ENCODE measurements at regions not wholly inside any gene's neighbourhood (a gene's known extent, or its start where the extent isn't known, plus 50 kb on each side); places are given as distances from the start of the nearest gene placed in this dataset.

DNA sequence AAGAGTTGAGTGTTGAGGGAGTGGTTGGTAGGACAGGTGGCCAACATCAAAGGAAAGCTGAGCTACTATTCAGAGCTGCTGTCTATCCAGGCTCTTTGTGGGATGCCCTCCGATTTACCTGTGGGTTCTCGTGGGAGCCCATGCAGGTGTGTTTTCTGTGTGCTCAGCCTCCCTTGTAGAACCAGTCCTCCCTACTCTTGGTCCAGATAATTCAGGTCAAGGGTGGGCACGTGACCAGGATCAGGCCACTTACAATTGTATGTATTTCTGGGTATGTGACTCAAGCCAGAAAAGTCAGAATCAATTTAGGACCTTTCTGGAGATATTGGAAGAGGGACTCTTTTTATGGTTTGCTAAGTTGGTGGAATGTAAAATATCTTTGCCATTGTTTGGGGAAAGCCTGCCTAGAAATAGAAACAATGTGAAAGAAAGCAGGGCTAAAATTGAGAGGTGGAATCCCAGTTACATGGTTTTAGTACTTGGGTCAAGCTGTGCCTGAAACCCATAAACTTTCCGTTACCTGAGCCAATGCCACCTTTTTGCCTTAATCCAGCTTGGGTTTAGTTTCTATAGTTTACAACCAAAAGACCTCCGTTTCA lies 93.2 kb downstream of the PDCL3 start:
- no peaks in the 10 kb centered on the region for H3K4me1 Mint-ChIP-seq
- H3F3A ChIP-seq (ENCODE audit: low read depth) = no peaks in the 10 kb centered on the region
- H4K20me1 ChIP-seq (ENCODE audit: low read depth) = no peaks in the 10 kb centered on the region
- H3K36me3 Mint-ChIP-seq = no peaks in the 10 kb centered on the region
- H3K27ac ChIP-seq = no peak overlapping the region
- no peak for TF ChIP-seq EZH2 (IDR thresholded peaks at IDR 0.05)
- TF ChIP-seq, protein P1, sequence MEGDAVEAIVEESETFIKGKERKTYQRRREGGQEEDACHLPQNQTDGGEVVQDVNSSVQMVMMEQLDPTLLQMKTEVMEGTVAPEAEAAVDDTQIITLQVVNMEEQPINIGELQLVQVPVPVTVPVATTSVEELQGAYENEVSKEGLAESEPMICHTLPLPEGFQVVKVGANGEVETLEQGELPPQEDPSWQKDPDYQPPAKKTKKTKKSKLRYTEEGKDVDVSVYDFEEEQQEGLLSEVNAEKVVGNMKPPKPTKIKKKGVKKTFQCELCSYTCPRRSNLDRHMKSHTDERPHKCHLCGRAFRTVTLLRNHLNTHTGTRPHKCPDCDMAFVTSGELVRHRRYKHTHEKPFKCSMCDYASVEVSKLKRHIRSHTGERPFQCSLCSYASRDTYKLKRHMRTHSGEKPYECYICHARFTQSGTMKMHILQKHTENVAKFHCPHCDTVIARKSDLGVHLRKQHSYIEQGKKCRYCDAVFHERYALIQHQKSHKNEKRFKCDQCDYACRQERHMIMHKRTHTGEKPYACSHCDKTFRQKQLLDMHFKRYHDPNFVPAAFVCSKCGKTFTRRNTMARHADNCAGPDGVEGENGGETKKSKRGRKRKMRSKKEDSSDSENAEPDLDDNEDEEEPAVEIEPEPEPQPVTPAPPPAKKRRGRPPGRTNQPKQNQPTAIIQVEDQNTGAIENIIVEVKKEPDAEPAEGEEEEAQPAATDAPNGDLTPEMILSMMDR (IDR thresholded peaks at IDR 0.05) = no peak
- TF ChIP-seq EZH2phosphoT487 (IDR thresholded peaks at IDR 0.05) = no peak
- no peak overlapping the region for H3K9ac ChIP-seq
- H3K79me2 ChIP-seq (ENCODE audit: low read depth) = no peaks in the 10 kb centered on the region
- no peak for DNase-seq (ENCODE audit: low spot score)
- no peak overlapping the region for H2AFZ ChIP-seq (replicated peaks)
- H3K9me3 ChIP-seq (ENCODE audit: low read depth) = no peaks in the 10 kb centered on the region
- H3K27ac Mint-ChIP-seq = no peak overlapping the region
- no peaks in the 10 kb centered on the region for H3K36me3 ChIP-seq
- no peak overlapping the region for H3K4me2 ChIP-seq
- no peak overlapping the region for H3K4me3 ChIP-seq
- H3K27me3 ChIP-seq = no peaks in the 10 kb centered on the region
- H3K9me3 Mint-ChIP-seq = peaks cover 4% of the 10 kb centered on the region
- H3K4me3 Mint-ChIP-seq = no peak overlapping the region
- H3K4me1 ChIP-seq = no peaks in the 10 kb centered on the region
- peaks cover 5% of the 10 kb centered on the region for H3K27me3 Mint-ChIP-seq (ENCODE audit: insufficient read depth, low read depth)

DNA sequence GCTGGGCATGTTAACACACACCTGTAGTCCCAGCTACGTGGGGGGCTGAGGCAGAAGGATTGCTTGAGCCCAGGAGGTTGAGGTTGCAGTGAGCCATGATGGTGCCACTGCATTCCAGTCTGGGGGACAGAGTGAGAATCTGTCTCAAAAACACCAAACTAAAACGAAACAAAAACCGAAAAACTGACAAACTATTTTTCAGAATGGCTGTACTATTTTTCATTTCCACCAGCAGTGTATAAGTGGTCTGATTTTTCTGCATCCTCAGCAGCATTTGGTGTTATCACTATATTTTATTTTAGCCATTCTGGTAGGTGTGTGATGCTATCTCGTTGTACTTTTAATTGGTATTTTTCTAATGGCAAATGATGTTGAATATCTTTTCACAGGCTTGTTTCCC lies 95.2 kb downstream of the PDCL3 start:
- no peak overlapping the region for H3K9ac ChIP-seq
- no peak overlapping the region for H3K4me2 ChIP-seq
- no peaks in the 10 kb centered on the region for H3F3A ChIP-seq (ENCODE audit: low read depth)
- TF ChIP-seq EZH2 (IDR thresholded peaks at IDR 0.05) = no peak
- no peak for TF ChIP-seq EZH2phosphoT487 (IDR thresholded peaks at IDR 0.05)
- TF ChIP-seq, protein P1 (IDR thresholded peaks at IDR 0.05) = no peak
- H2AFZ ChIP-seq (replicated peaks) = no peak overlapping the region
- H3K27me3 Mint-ChIP-seq (ENCODE audit: insufficient read depth, low read depth) = peaks cover 10% of the 10 kb centered on the region
- DNase-seq (ENCODE audit: low spot score) = no peak
- H3K9me3 Mint-ChIP-seq = peaks cover 6% of the 10 kb centered on the region
- H3K9me3 ChIP-seq (ENCODE audit: low read depth) = no peaks in the 10 kb centered on the region
- no peaks in the 10 kb centered on the region for H3K4me1 ChIP-seq
- no peaks in the 10 kb centered on the region for H4K20me1 ChIP-seq (ENCODE audit: low read depth)
- no peaks in the 10 kb centered on the region for H3K79me2 ChIP-seq (ENCODE audit: low read depth)
- H3K4me1 Mint-ChIP-seq = no peaks in the 10 kb centered on the region
- no peaks in the 10 kb centered on the region for H3K36me3 Mint-ChIP-seq
- no peak overlapping the region for H3K4me3 ChIP-seq
- no peaks in the 10 kb centered on the region for H3K27me3 ChIP-seq
- no peaks in the 10 kb centered on the region for H3K36me3 ChIP-seq
- H3K27ac ChIP-seq = no peak overlapping the region
- H3K27ac Mint-ChIP-seq = no peak overlapping the region
- H3K4me3 Mint-ChIP-seq = no peak overlapping the region

DNA sequence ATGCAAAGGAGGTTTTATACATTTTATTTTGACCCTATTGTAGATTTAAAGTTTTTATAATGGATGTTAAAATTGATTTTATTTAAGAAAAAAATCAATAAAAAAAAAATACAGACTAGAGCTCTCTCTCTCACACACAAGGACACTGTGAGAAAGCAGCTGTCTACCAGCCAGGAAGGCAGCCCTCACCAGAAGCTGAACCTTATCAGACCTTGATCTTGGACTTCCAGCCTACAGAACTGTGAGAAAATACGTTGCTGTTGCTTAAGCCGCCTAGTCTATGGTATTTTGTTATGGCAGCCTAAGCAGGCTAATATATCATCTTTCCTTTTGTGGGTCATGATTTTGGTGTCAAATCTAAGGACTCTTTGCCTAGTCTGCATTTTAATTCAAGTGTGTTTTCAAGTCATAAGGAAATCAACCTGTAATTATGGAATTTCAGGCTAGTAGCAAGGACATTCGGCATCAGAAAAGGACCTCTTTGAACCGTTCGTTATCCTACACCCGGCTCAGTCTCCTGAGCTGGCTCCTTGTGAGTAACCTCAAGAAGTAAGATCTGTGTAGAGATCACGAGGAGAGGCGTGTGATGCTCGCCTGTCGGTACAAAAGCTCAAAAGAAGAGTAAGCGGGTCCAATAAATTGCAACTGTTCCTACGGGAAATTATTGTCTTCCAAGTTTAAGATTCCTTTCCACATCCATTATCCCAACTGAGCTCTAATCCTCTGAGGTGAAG lies 98.2 kb downstream of the PDCL3 start:
- no peak for DNase-seq (ENCODE audit: low spot score)
- TF ChIP-seq, protein P1 (IDR thresholded peaks at IDR 0.05) = no peak
- TF ChIP-seq EZH2 (IDR thresholded peaks at IDR 0.05) (no peak), EZH2phosphoT487 (IDR thresholded peaks at IDR 0.05) (no peak)
- Histone ChIP-seq H3K79me2 (ENCODE audit: low read depth) (no peaks in the 10 kb centered on the region), H3K4me3 (no peak overlapping the region), H3K27ac (no peak overlapping the region), H4K20me1 (ENCODE audit: low read depth) (no peaks in the 10 kb centered on the region), H3K4me1 (no peaks in the 10 kb centered on the region), H3K4me2 (no peak overlapping the region), H3K9ac (no peak overlapping the region), H3K9me3 (ENCODE audit: low read depth) (no peaks in the 10 kb centered on the region), H3K36me3 (no peaks in the 10 kb centered on the region), H2AFZ (replicated peaks) (no peak overlapping the region), H3F3A (ENCODE audit: low read depth) (no peaks in the 10 kb centered on the region), H3K27me3 (no peaks in the 10 kb centered on the region)
- peaks cover 3% of the 10 kb centered on the region for H3K9me3 Mint-ChIP-seq
- no peaks in the 10 kb centered on the region for H3K36me3 Mint-ChIP-seq
- H3K27me3 Mint-ChIP-seq (ENCODE audit: insufficient read depth, low read depth) = peaks cover 10% of the 10 kb centered on the region
- no peak overlapping the region for H3K4me3 Mint-ChIP-seq
- no peaks in the 10 kb centered on the region for H3K4me1 Mint-ChIP-seq
- H3K27ac Mint-ChIP-seq = no peak overlapping the region
